ENCODE measurements at regions not wholly inside any gene's neighbourhood (a gene's known extent, or its start where the extent isn't known, plus 50 kb on each side); places are given as distances from the start of the nearest gene placed in this dataset.

- Histone ChIP-seq H3K4me3 (no peak overlapping the region), H3K4me1 (no peaks in the 10 kb centered on the region), H3K27ac (no peak overlapping the region), H3K9me3 (no peaks in the 10 kb centered on the region), H3K36me3 (no peaks in the 10 kb centered on the region), H3K27me3 (no peaks in the 10 kb centered on the region)
- intact Hi-C loops (cut with DNase I): no loop called here
- 40% methylated on average over 3 of the region's 3 CpGs for WGBS (ENCODE audit: insufficient coverage, low coverage, low lambda C conversion rate, missing lambda C conversion rate)
- no peak for ATAC-seq
- no peak for TF ChIP-seq POLR2A (IDR thresholded peaks at IDR 0.05)
- TF ChIP-seq, protein P1, sequence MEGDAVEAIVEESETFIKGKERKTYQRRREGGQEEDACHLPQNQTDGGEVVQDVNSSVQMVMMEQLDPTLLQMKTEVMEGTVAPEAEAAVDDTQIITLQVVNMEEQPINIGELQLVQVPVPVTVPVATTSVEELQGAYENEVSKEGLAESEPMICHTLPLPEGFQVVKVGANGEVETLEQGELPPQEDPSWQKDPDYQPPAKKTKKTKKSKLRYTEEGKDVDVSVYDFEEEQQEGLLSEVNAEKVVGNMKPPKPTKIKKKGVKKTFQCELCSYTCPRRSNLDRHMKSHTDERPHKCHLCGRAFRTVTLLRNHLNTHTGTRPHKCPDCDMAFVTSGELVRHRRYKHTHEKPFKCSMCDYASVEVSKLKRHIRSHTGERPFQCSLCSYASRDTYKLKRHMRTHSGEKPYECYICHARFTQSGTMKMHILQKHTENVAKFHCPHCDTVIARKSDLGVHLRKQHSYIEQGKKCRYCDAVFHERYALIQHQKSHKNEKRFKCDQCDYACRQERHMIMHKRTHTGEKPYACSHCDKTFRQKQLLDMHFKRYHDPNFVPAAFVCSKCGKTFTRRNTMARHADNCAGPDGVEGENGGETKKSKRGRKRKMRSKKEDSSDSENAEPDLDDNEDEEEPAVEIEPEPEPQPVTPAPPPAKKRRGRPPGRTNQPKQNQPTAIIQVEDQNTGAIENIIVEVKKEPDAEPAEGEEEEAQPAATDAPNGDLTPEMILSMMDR (IDR thresholded peaks at IDR 0.05): no peak
- no peak for DNase-seq
Observed at GRCh38 chr2:19686439-19686838, 215.3 kb downstream of the TTC32 start.

- Histone ChIP-seq H3K27me3 (no peaks in the 10 kb centered on the region), H3K27ac (no peak overlapping the region), H3K36me3 (no peaks in the 10 kb centered on the region), H3K4me1 (no peaks in the 10 kb centered on the region), H3K9me3 (no peaks in the 10 kb centered on the region), H3K4me3 (no peak overlapping the region)
- DNase-seq (no peak), ATAC-seq (no peak)
- intact Hi-C loops (cut with DNase I): no loop called here
- TF ChIP-seq, protein P1 (IDR thresholded peaks at IDR 0.05): no peak
- no peak for TF ChIP-seq POLR2A (IDR thresholded peaks at IDR 0.05)
- 83% methylated on average over 1 of the region's 1 CpG for WGBS (ENCODE audit: insufficient coverage, low coverage, low lambda C conversion rate, missing lambda C conversion rate)
Observed at GRCh38 chr2:19685731-19686130, 216.1 kb downstream of the TTC32 start.

DNA sequence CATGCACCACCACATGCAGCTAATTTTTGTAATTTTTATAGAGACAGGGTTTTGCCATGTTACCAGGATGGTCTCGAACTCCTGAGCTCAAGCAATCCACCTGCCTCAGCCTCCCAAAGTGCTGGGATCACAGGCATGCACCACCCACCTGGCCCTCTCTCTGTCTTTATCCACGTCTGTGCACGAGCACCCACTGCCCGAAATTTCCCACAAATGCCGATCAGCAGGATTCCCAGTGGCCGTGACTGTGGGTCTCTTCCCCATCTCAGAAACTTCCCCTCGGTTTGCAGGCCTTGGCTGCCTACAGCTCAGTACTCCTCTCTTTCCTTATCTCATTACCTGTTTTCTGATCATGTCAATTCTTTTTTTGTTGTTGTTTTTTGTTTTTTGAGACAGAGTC, 217.3 kb downstream of the TTC32 start:
- intact Hi-C loops (cut with DNase I): no loop called here

GRCh38 chr2:19683556-19683955, 218.2 kb downstream of the TTC32 start:
- DNase-seq (no peak), ATAC-seq (no peak)
- Histone ChIP-seq H3K4me3 (no peak overlapping the region), H3K4me1 (no peaks in the 10 kb centered on the region), H3K36me3 (no peaks in the 10 kb centered on the region), H3K27me3 (no peaks in the 10 kb centered on the region), H3K9me3 (no peaks in the 10 kb centered on the region), H3K27ac (no peak overlapping the region)
- TF ChIP-seq, protein P1 (IDR thresholded peaks at IDR 0.05): no peak
- TF ChIP-seq POLR2A (IDR thresholded peaks at IDR 0.05): no peak
- intact Hi-C loops (cut with DNase I): no loop called here

More for the DNA sequence above, 217.3 kb downstream of the TTC32 start:
- TF ChIP-seq, protein P1 (IDR thresholded peaks at IDR 0.05): no peak
- no peak for TF ChIP-seq POLR2A (IDR thresholded peaks at IDR 0.05)
- no peak for DNase-seq
- no peaks in the 10 kb centered on the region for H3K36me3 ChIP-seq
- no peak for ATAC-seq
- H3K27me3 ChIP-seq: no peaks in the 10 kb centered on the region
- no peak overlapping the region for H3K4me3 ChIP-seq
- no peaks in the 10 kb centered on the region for H3K4me1 ChIP-seq
- WGBS (ENCODE audit: insufficient coverage, low coverage, low lambda C conversion rate, missing lambda C conversion rate): 76% methylated on average over 5 of the region's 7 CpGs
- no peak overlapping the region for H3K27ac ChIP-seq
- H3K9me3 ChIP-seq: no peaks in the 10 kb centered on the region

DNA sequence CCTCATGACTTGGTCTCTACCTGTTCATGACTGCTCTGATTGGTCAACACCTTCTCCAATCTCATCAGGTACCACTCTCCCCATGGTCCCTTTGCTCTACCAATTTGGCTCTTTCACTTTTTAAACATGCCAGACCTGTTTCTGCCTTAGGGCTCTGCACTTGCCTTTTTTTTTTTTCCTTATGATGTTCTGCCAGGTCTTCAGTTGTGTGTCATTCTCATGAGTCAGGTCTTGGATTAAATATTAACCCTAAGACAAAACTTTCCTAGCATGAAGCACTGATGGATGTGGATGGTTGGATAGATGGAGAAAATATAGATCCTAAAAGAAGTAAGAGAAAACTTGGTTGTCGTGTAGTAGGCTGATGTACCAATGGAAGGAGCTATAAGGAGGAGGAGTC, 219.3 kb downstream of the TTC32 start:
- 100% methylated on average over 1 of the region's 1 CpG for WGBS (ENCODE audit: insufficient coverage, low coverage, low lambda C conversion rate, missing lambda C conversion rate)
- ATAC-seq (peak in 1 of 4 donors; percentile 59), DNase-seq (no peak)
- Histone ChIP-seq H3K4me1 (no peaks in the 10 kb centered on the region), H3K27me3 (no peaks in the 10 kb centered on the region), H3K27ac (no peak overlapping the region), H3K9me3 (no peaks in the 10 kb centered on the region), H3K4me3 (no peak overlapping the region), H3K36me3 (no peaks in the 10 kb centered on the region)
- TF ChIP-seq, protein P1 (IDR thresholded peaks at IDR 0.05): no peak
- no peak for TF ChIP-seq POLR2A (IDR thresholded peaks at IDR 0.05)
- intact Hi-C loops (cut with DNase I): no loop called here

Data from right lobe of liver (tissue), 6 donors.